Tibial nerve (tissue), 4 donors: ENCODE measurements at regions not wholly inside any gene's neighbourhood (a gene's known extent, or its start where the extent isn't known, plus 50 kb on each side); places are given as distances from the start of the nearest gene placed in this dataset.

Experiments
- DNase-seq, 2 donors: peaks; one replicate each; pipeline ENCODE4 v3.0.0-alpha.2; 2019; ENCODE audit warnings: low spot score in 2 of 2
- H3K27ac ChIP-seq, 4 donors: fragments of 200-600 bp; sonication (generic) in 3 of 4; one replicate each; pipeline ENCODE4 v1.5.1; 2017 to 2019; ENCODE audit warnings: mild to moderate bottlenecking in 1 of 4
- H3K27me3 ChIP-seq, 2 donors: fragments of 200-600 bp; sonication (generic) in 1 of 2; one replicate each; pipeline versions ENCODE4 v1.5.1 to v1.6.0; 2017 to 2019
- H3K36me3 ChIP-seq, 3 donors: fragments of 200-600 bp; sonication (generic); one replicate each; pipeline ENCODE4 v1.5.1; 2018 to 2019
- H3K4me1 ChIP-seq, 4 donors: fragments of 200-600 bp; sonication (generic) in 3 of 4; one replicate each; pipeline ENCODE4 v1.5.1; 2017 to 2019
- H3K4me3 ChIP-seq, 4 donors: fragments of 200-600 bp; sonication (generic) in 3 of 4; one replicate each; pipeline ENCODE4 v1.5.1; 2017 to 2019; ENCODE audit warnings: mild to moderate bottlenecking in 1 of 4, moderate library complexity in 1 of 4
- H3K9me3 ChIP-seq, 4 donors: fragments of 200-600 bp; sonication (generic) in 3 of 4; one replicate each; pipeline ENCODE4 v1.5.1; 2017 to 2019
- EP300 ChIP-seq, 2 donors: sonication (generic); formaldehyde crosslinking; IDR thresholded peaks; one replicate each; pipeline ENCODE4 v1.6.1; 2017; ENCODE audit warnings: antibody characterized with exemption in 2 of 2, mild to moderate bottlenecking in 1 of 2
- POLR2A ChIP-seq, 2 donors: fragments of 450-650 bp; IDR thresholded peaks; one replicate each; pipeline ENCODE4 v1.6.1; 2017; ENCODE audit warnings: antibody characterized with exemption in 2 of 2, mild to moderate bottlenecking in 2 of 2, moderate library complexity in 2 of 2
- WGBS, 2 donors: methylation state at CpG; one replicate each; pipeline ENCODE4 v1.1.5; 2018; 5-methylcytosine and 5-hydroxymethylcytosine counted together
- TF ChIP-seq, protein P1 (sequence below), 5 experiments: fragments of 200-600 bp in 3 of 5; fragments of 450-650 bp in 2 of 5; sonication (generic) in 3 of 5; IDR thresholded peaks; one replicate each; pipeline ENCODE4 v1.5.1; 2016 to 2019; ENCODE audit warnings: antibody characterized with exemption in 5 of 5, mild to moderate bottlenecking in 3 of 5, moderate library complexity in 2 of 5

GRCh38 chr6:40760887-40761286 lies 173.7 kb upstream of the LRFN2 start:
- TF ChIP-seq, protein P1, sequence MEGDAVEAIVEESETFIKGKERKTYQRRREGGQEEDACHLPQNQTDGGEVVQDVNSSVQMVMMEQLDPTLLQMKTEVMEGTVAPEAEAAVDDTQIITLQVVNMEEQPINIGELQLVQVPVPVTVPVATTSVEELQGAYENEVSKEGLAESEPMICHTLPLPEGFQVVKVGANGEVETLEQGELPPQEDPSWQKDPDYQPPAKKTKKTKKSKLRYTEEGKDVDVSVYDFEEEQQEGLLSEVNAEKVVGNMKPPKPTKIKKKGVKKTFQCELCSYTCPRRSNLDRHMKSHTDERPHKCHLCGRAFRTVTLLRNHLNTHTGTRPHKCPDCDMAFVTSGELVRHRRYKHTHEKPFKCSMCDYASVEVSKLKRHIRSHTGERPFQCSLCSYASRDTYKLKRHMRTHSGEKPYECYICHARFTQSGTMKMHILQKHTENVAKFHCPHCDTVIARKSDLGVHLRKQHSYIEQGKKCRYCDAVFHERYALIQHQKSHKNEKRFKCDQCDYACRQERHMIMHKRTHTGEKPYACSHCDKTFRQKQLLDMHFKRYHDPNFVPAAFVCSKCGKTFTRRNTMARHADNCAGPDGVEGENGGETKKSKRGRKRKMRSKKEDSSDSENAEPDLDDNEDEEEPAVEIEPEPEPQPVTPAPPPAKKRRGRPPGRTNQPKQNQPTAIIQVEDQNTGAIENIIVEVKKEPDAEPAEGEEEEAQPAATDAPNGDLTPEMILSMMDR (IDR thresholded peaks at IDR 0.05) = no peak
- no peak for TF ChIP-seq EP300 (IDR thresholded peaks at IDR 0.05)
- TF ChIP-seq POLR2A (IDR thresholded peaks at IDR 0.05) = no peak
- Histone ChIP-seq H3K4me3 (no peak overlapping the region), H3K36me3 (no peaks in the 10 kb centered on the region), H3K9me3 (no peaks in the 10 kb centered on the region), H3K4me1 (no peaks in the 10 kb centered on the region), H3K27me3 (peaks cover 0 to 17% of the 10 kb centered on the region in 2 donors), H3K27ac (no peak overlapping the region)
- no peak for DNase-seq
- WGBS, 2 donors = 89 to 94% methylated on average over 3 of the region's 3 CpGs

DNA sequence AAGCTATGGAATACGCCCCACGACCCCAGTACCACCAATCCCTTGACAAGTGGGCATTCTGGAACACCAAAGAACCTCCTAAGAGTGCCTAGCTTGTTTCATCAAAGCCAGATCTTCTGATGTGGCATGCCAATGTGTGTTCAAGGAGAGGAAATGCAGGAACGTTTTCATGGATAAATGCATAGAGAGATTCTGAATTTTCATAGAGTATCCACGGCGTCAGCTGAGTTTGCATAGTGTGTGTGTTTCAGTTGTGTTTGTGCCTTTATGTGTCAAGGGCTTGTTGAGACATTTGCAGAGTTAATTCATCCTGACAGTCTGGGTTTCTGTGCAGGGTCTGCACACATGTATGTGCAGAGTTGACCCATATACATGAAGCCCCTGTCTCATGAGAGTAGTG lies 172.7 kb upstream of the LRFN2 start:
- DNase-seq = no peak
- Histone ChIP-seq H3K27me3 (peaks cover 0 to 28% of the 10 kb centered on the region in 2 donors), H3K4me3 (no peak overlapping the region), H3K4me1 (no peaks in the 10 kb centered on the region), H3K9me3 (no peaks in the 10 kb centered on the region), H3K27ac (no peak overlapping the region), H3K36me3 (no peaks in the 10 kb centered on the region)
- WGBS, 2 donors = 77 to 84% methylated on average over 5 of the region's 5 CpGs
- TF ChIP-seq POLR2A (IDR thresholded peaks at IDR 0.05) = no peak
- TF ChIP-seq, protein P1 (IDR thresholded peaks at IDR 0.05) = no peak
- TF ChIP-seq EP300 (IDR thresholded peaks at IDR 0.05) = no peak

- Histone ChIP-seq H3K4me3 (no peak overlapping the region), H3K27ac (no peak overlapping the region), H3K9me3 (no peaks in the 10 kb centered on the region), H3K36me3 (no peaks in the 10 kb centered on the region), H3K27me3 (peaks cover 0 to 34% of the 10 kb centered on the region in 2 donors), H3K4me1 (no peaks in the 10 kb centered on the region)
- DNase-seq = no peak
- 79 to 84% methylated on average over 3 of the region's 3 CpGs for WGBS, 2 donors
- TF ChIP-seq EP300 (IDR thresholded peaks at IDR 0.05) = no peak
- no peak for TF ChIP-seq POLR2A (IDR thresholded peaks at IDR 0.05)
- TF ChIP-seq, protein P1 (IDR thresholded peaks at IDR 0.05) = no peak
These were observed 172.1 kb upstream of the LRFN2 start for GRCh38 chr6:40759264-40759663.

GRCh38 chr6:40755749-40756452 lies 168.7 kb upstream of the LRFN2 start:
- H3K4me3 ChIP-seq = no peak overlapping the region
- H3K27me3 ChIP-seq = peaks cover 0 to 41% of the 10 kb centered on the region in 2 donors
- 77% methylated on average over 8 of the region's 8 CpGs for WGBS, 2 donors
- no peaks in the 10 kb centered on the region for H3K9me3 ChIP-seq
- H3K4me1 ChIP-seq = no peaks in the 10 kb centered on the region
- DNase-seq = no peak
- no peak overlapping the region for H3K27ac ChIP-seq
- TF ChIP-seq POLR2A (IDR thresholded peaks at IDR 0.05) (no peak), EP300 (IDR thresholded peaks at IDR 0.05) (no peak)
- TF ChIP-seq, protein P1 (IDR thresholded peaks at IDR 0.05) = no peak
- H3K36me3 ChIP-seq = no peaks in the 10 kb centered on the region

- Histone ChIP-seq H3K4me3 (no peak overlapping the region), H3K27me3 (peaks cover 0 to 41% of the 10 kb centered on the region in 2 donors), H3K4me1 (no peaks in the 10 kb centered on the region), H3K36me3 (no peaks in the 10 kb centered on the region), H3K9me3 (no peaks in the 10 kb centered on the region), H3K27ac (no peak overlapping the region)
- whole genome bisulfite sequencing, 2 donors = 21 to 27% methylated on average over 20 of the region's 20 CpGs
- DNase-seq = no peak
- no peak for TF ChIP-seq EP300 (IDR thresholded peaks at IDR 0.05)
- no peak for TF ChIP-seq POLR2A (IDR thresholded peaks at IDR 0.05)
- TF ChIP-seq, protein P1 (IDR thresholded peaks at IDR 0.05) = no peak
These were observed 168.0 kb upstream of the LRFN2 start for GRCh38 chr6:40755046-40755681.
